GM21619 (cell line): ENCODE measurements at regions not wholly inside any gene's neighbourhood (a gene's known extent, or its start where the extent isn't known, plus 50 kb on each side); places are given as distances from the start of the nearest gene placed in this dataset.
"Not testable (repeated sequence)": the region's sequence is repeated elsewhere in the genome, so short reads cannot be mapped to it uniquely, and the experiment has no call there.

Experiments used
- ATAC-seq: cut with Tn5 transposase; IDR thresholded peaks from one replicate; pipeline ENCODE4 v1.9.1; 2021; ENCODE audit not compliant: unreplicated experiment

DNA sequence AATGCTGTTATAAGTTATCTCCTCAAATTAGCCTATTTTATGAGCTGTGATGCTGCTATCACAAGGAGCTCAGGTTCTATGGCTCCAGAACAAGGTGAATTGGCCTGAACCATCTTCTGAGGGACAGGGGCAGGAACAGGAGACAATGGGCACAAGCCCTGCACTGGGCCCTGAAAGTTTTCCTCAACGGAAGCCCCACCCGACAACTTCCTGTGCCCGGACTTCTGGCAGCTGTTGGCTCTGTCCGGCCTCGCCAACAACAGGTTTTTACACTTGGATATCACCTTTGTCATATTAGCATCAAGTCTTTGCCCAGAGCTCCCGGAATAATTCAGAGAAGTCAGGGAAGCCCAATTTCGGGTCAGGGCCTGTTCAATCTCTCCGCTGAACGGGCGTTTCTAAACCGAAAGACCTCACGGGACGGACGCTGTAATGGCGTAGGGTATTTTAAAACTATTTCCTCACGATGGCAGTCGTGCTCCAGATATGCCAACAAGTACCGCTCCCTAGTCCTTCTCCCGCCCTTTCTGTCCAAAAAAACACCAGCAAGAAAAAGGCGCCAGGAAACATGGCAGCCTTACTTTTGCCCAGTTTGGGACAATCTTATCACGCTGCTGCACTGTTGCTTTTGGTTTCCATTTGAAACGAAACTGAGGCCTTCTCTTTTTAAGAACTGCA is 201.0 kb upstream of the STK26 start:
- ATAC-seq, result no peak

DNA sequence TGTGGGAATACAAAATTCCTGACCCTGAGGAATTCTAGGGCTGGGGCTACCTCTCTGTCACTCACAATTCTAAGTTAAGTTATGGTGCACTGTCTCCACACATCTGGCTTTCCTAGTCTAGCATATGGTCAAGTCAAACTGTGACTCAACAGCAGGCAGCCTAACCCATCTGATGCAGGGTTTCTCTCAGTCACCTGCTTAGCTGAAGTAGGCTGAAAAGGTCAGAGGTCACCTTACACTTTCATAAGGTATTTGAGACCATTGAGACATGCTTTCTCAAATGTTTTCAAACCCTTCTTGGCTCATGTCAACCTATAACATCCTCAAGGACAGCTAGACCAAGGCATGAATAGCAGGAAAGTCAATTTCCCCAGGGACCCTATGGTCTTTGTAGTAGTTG is 196.5 kb upstream of the STK26 start:
- ATAC-seq, result no peak

- peak; percentile 49 for ATAC-seq
Observed at GRCh38 chrX:131827935-131828334, 195.2 kb upstream of the STK26 start.

DNA sequence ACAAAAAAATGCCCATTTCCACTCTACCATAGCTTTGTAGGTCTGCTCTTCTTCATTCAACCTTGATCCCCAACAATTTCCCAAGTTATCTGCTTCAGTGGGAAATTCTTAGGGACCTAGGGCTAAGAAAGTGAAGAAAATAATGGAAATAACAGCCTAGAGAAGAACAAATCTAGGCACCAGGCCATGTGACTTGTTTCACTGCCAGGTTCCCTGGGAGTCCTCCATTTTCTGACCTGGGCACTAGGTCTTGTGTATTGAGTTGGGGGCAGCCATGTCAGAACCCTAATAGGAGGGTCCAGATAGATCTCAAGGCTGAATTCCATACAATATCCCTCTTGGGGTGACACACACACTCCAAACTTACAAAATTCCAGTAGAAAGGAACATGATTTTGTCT is 194.6 kb upstream of the STK26 start:
- ATAC-seq, result no peak

DNA sequence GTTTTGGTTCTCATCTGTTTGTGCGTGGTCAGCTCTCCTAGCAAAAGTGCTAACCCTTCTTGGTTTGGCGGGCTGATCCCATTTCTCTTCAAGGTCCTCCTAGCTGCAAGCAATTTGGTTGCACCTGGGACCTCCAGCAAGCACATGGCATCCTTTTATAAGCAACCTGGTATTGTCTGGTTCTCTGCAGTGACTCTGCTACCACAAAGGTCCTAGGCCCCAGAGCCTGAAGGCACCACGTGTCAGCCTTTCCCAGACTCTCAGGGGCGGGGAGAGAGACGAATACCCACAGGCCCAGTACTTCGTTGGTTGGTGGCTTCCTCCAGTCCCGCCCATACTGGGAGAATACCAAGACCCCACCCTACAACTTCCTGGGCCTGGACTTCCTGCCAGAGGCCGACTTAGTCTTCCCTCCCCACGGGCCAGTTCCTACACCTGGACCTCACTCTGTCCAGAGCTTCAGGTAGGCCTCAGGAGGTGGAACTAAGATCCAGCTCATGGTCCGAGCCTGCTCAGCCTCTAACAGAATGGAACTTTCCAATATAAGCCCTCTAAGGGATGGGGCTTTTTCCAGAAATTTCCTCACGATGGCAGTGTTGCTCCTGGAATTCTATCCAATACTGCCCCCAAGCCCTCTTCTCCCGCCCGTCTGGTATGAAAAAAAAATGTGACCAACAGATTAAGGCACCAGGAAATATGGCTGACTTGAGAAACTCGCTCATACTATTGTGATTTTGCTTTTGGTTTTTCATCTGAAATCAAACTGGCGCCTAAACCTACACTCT is 192.5 kb upstream of the STK26 start:
- peak; percentile 69 for ATAC-seq

DNA sequence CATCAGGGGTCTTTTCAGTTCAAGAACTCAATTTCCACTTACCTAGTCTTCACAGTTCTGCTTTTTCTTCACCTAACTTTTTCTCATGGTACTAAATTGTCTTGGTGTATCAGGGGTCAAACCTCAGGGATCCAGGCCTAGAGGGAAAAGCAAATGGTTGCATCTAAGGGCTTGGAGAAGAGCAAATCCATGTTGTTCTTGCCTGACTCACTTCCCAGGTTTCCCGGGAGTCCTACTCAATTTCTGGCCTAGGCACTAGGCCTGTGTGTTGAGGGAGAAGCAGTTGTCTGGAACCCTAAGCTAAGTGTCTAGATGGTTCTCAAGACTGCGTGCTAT is 191.9 kb upstream of the STK26 start:
- no peak for ATAC-seq

GRCh38 chrX:131836161-131836560 is 186.9 kb upstream of the STK26 start:
- ATAC-seq, result no peak

- no peak for ATAC-seq
Observed at GRCh38 chrX:131837325-131837724, 185.8 kb upstream of the STK26 start.

DNA sequence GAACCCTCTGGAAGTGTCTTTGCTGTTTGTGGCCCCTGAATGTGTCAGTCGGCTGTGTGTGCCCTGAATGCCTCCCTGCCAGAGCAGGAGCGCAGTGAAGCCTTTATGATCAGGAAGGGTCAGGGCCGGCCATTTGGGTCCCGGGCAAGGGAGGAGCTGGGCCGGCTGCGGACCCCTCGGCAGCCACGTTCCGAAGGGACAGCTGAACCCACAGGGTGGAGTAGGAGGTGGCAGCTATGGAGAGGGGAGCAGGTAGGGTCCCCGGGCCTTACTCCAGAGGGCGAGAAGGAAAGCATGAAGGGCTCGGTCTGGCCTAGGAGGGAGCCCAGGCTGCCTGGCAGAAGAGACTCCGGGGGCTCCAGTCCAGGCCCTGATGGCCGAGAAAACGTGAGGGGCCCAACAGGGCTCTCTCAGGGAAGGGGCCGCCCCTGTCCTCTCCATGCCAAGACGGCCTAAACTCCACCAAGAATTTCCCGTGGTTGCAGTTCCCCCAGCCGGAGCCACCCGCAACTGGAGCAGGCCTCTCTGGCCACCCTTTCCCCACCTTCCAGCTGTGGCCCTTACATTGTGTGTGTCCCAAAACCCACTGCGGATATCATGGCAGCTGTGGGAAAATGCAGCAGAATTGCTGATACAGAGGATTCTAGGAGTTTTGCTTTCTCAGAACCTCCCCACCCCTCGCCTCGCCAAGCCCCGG is 182.2 kb upstream of the STK26 start:
- peak; percentile 33 for ATAC-seq

DNA sequence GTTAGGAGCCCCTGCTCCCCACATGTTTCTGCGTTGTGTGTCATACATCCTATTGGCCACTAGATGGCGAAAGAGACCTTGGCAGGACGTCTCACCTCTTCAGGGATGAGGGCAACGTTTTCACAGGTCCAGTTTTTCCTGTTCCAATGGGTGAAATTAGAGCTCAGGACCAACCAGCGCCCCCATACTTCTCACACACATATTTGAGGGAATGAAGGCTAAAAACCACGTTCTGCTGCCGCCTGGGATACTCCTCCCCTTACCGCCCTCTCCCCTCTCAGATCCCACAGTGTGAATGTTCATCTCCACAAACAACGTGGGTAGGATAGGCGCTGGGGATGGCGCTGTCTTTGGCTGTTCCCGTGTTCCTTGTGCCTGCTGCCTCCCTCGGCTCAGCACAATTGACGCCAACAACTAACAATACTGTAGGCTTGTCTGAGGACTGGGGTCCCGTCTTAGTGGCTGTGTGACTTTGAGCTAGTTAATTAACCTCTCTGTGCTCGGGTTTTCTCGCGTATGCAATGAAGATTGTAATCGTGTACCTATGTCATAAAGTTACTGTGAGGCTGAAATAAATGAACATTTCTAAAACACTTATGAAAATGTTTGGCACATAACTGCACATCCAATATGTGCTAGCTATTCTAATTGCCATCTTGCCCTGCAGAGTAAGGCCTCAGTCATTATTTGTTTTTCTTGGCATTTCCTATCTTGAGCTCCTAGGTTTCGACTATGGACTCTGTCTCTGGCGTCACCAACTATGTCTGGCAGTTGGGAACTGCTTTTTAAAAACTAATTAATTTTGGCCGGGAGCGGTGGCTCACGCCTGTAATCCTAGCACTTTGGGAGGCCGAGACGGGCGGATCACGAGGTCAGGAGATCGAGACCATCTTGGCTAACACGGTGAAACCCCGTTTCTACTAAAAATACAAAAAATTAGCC is 181.3 kb upstream of the STK26 start:
- peak; percentile 85 for ATAC-seq

DNA sequence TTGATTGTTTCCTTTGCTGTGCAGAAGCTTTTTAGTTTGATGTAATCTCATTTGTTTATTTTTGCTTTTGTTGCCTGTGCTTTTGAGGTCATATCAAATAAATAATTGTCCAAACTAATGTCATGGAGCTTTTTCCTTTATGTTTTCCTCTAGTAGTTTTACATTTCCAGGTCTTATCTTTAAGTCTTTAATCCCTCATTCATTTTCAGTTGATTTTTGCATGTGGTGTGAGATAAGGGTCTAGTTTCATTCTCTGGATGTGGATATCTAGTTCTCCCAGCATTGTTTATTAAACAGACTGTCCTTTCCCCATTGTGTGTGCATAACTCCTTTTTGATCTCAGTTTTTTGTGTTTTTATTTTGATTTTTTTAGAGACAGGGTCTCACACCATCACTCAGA is 179.1 kb upstream of the STK26 start:
- ATAC-seq, result no peak

DNA sequence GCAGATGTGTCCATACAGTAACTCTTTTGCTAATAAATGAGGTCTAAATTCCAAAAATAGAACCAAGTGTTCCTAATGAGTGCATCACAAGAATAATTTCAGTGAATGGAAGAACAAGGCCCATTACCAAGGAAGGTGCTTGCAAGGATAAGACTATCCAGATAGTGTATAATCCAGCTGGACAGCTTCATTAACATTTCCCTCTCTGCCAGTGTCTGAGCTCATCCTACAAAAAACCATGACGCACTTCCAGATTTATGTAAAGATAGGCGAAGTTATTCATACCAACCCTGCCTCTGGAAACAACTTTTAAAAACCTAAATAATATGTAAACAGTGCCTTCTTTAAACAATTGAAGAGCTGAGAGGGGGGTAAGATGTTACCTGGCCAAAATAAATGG is 177.9 kb upstream of the STK26 start:
- no peak for ATAC-seq

DNA sequence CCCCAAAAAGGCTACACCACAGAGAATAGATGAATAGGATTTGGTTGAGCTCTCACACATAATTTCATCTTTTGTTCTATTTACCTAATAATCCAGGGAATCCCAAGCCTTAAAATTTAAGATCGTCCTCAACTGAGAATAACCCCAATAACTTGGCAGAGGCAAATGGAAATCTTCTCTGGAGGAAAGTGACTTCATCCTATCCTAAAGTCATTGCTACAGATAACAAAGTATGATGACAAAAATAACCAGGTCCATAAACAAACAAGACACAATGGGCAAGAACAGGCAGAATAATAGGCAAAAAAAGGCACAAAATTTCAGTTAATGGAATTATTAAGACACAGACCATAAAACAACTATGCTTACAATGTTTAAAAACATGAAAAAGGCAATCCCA is 177.3 kb upstream of the STK26 start:
- ATAC-seq, result no peak

- not testable (repeated sequence) for ATAC-seq
Observed at GRCh38 chrX:131850964-131851363, 172.1 kb upstream of the STK26 start.

GRCh38 chrX:131853440-131853839 is 169.7 kb upstream of the STK26 start:
- ATAC-seq, result no peak

DNA sequence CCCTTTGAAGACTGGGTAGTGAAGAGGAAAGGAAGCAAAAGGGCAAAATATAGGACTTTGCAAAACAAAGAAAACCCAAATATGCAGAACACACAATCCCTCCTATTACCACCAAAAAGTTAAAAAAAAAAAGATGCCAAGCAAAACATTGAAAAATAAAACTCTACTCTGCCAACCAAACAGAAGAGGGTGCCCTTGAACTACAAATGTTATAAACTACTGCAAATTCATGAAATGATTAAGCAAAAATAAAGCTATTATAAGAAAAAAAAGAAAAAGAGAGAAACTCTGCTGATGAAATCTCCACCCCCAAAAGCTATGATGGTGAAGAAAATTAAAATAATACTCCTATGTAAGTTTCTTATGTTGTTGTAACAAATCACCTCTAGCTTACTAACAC is 168.5 kb upstream of the STK26 start:
- no peak for ATAC-seq

GRCh38 chrX:131861088-131861787 is 161.9 kb upstream of the STK26 start:
- no peak for ATAC-seq

DNA sequence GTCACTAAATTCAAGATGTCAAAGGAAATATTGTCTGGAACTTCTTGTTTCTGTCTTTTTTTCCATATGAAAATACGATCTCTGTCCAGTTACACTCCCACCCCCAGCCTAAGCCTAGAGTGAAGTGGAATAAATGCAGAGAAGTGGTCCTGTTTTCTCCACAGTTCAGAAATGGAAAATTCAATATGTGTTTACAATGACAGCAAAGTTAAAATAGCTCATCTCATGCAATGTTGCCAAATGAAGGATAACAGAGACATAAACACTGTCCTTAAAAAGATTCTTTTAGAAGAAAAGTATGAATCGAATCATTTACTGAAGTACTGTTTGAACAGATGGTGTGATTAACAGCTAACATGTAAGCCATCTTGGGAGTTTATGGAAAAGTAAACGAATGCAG is 160.8 kb upstream of the STK26 start:
- ATAC-seq, result no peak

- no peak for ATAC-seq
Observed at GRCh38 chrX:131869182-131869581, 153.9 kb upstream of the STK26 start.

GRCh38 chrX:131874300-131874699 is 148.8 kb upstream of the STK26 start:
- ATAC-seq, result no peak
